HCT116 (cell line): ENCODE measurements at regions not wholly inside any gene's neighbourhood (a gene's known extent, or its start where the extent isn't known, plus 50 kb on each side); places are given as distances from the start of the nearest gene placed in this dataset.

ENCODE experiments used
- ATAC-seq: fragments of 200-7000 bp; cut with Tn5 transposase; 2 replicates; pipeline ENCODE4 v1.9.1; 2020; ENCODE audit warnings: mild to moderate bottlenecking, moderate library complexity
- BruUV-seq: library from RNA; stranded (reverse); fragments of 400-500 nt; replicated peaks from 2 replicates; lab custom pipeline; 2021; lab: Mats Ljungman, UMichigan
- CTCF ChIA-PET: fragments of 300-600 bp; sonication (Branson Sonifier 250); formaldehyde crosslinking; loops from one replicate; lab custom pipeline; 2021; ENCODE audit warnings: antibody characterized with exemption; lab: Charles Lee
- POLR2A ChIA-PET: fragments of 300-600, 350-600 bp; sonication (Branson Sonifier 250); formaldehyde crosslinking; loops from one replicate; lab custom pipeline; 2021; ENCODE audit warnings: antibody characterized with exemption; lab: Charles Lee
- RAD21 ChIA-PET, 2 experiments: fragments of 300-600 bp; sonication (Branson Sonifier 250); formaldehyde crosslinking; loops; one replicate each; lab custom pipeline; 2023; ENCODE audit warnings: low total read pairs in 2 of 2; ENCODE audit not compliant: uncharacterized antibody in 2 of 2, unreplicated experiment in 2 of 2, low non-redundant PET in 1 of 2; lab: Charles Lee
- DNase-seq: peaks from one replicate; pipeline ENCODE4 v3.0.0-alpha.2; 2010; ENCODE audit warnings: low read depth, low spot score
- H2AFZ ChIP-seq: fragments of 200-600 bp; shearing (Covaris generic), sonication (generic); 2 replicates; pipeline ENCODE4 v1.6.1; 2017; ENCODE audit warnings: low read depth, mixed run types, mixed read lengths, antibody characterized with exemption, low read length; ENCODE audit not compliant: poor library complexity, severe bottlenecking
- H3K27ac ChIP-seq: 2 replicates; pipeline ENCODE4 v1.5.1; 2012; ENCODE audit warnings: low read depth, low read length
- H3K27me3 ChIP-seq: fragments of 200-600 bp; sonication (generic); 2 replicates; pipeline ENCODE4 v1.6.1; 2016; ENCODE audit warnings: mixed run types, low read length, mixed read lengths; ENCODE audit not compliant: insufficient read depth
- H3K36me3 ChIP-seq, 2 experiments: fragments of 200-500 bp in 1 of 2; fragments of 200-600 bp in 1 of 2; sonication (Bioruptor generic) in 1 of 2; sonication (generic) in 1 of 2; 2 replicates each; pipeline versions ENCODE4 v1.5.1 to v1.6.1; 2014 to 2016; ENCODE audit warnings: low read length in 2 of 2, inconsistent platforms in 1 of 2, mixed read lengths in 1 of 2, mixed run types in 1 of 2; ENCODE audit not compliant: insufficient read depth in 2 of 2, control insufficient read depth in 1 of 2
- H3K4me1 ChIP-seq, 2 experiments: fragments of 200-600 bp in 1 of 2; sonication (generic) in 1 of 2; 2 replicates each; pipeline versions ENCODE4 v1.5.1 to v1.6.1; 2012 to 2017; ENCODE audit warnings: low read length in 2 of 2, inconsistent platforms in 1 of 2, mild to moderate bottlenecking in 1 of 2, mixed read lengths in 1 of 2, mixed run types in 1 of 2, moderate library complexity in 1 of 2; ENCODE audit not compliant: insufficient read depth in 2 of 2, control insufficient read depth in 1 of 2
- H3K4me2 ChIP-seq: fragments of 200-600 bp; sonication (generic); 2 replicates; pipeline ENCODE4 v1.6.1; 2017; ENCODE audit warnings: mixed run types, low read length, mixed read lengths
- H3K4me3 ChIP-seq, 2 experiments: fragments of 200-600 bp in 1 of 2; sonication (generic) in 1 of 2; replicated peaks in 1 of 2; 2 replicates each; pipeline ENCODE4 v1.5.1; 2011 to 2016; ENCODE audit warnings: low read length in 2 of 2, control low read depth in 1 of 2, low read depth in 1 of 2, mild to moderate bottlenecking in 1 of 2, mixed read lengths in 1 of 2, mixed run types in 1 of 2
- H3K79me2 ChIP-seq: fragments of 200-600 bp; sonication (generic); 2 replicates; pipeline ENCODE4 v1.6.1; 2017; ENCODE audit warnings: mild to moderate bottlenecking, mixed run types, low read length, moderate library complexity, mixed read lengths; ENCODE audit not compliant: insufficient read depth
- H3K9ac ChIP-seq: fragments of 200-600 bp; sonication (generic); 2 replicates; pipeline ENCODE4 v1.6.1; 2016; ENCODE audit warnings: low read length, mixed read lengths
- H3K9me2 ChIP-seq: fragments of 200-600 bp; sonication (generic), shearing (Covaris generic); 2 replicates; pipeline ENCODE4 v1.6.1; 2017; ENCODE audit warnings: mixed run types, mild to moderate bottlenecking, moderate library complexity; ENCODE audit not compliant: insufficient read depth
- H3K9me3 ChIP-seq, 2 experiments: fragments of 200-500 bp in 1 of 2; fragments of 200-600 bp in 1 of 2; sonication (Bioruptor generic) in 1 of 2; sonication (generic) in 1 of 2; 2 replicates each; pipeline ENCODE4 v1.6.1; 2014 to 2017; ENCODE audit warnings: low read length in 2 of 2, mixed read lengths in 2 of 2, inconsistent platforms in 1 of 2, low read depth in 1 of 2, mild to moderate bottlenecking in 1 of 2, mixed run types in 1 of 2, moderate library complexity in 1 of 2; ENCODE audit not compliant: control insufficient read depth in 1 of 2, insufficient read depth in 1 of 2
- H4K20me1 ChIP-seq: fragments of 200-600 bp; sonication (generic), shearing (Covaris generic); 2 replicates; pipeline ENCODE4 v1.6.1; 2017; ENCODE audit warnings: mixed run types, mild to moderate bottlenecking, moderate library complexity; ENCODE audit not compliant: insufficient read depth
- CBX3 ChIP-seq: IDR thresholded peaks from 2 replicates; pipeline ENCODE4 v1.6.1; 2012; ENCODE audit warnings: low read depth
- CTCF ChIP-seq, 3 experiments: fragments of 200-600 bp in 1 of 3; sonication (generic) in 1 of 3; IDR thresholded peaks in 2 of 3; conservative IDR thresholded peaks in 1 of 3; 2 replicates each; pipeline ENCODE4 v1.5.1; 2012 to 2017; ENCODE audit warnings: low read depth in 2 of 3, low read length in 2 of 3, antibody characterized with exemption in 1 of 3, borderline replicate concordance in 1 of 3, control low read depth in 1 of 3, mild to moderate bottlenecking in 1 of 3, mixed read lengths in 1 of 3, mixed run types in 1 of 3, moderate library complexity in 1 of 3; ENCODE audit not compliant: insufficient read depth in 1 of 3
- ELF1 ChIP-seq: IDR thresholded peaks from 2 replicates; pipeline ENCODE4 v1.6.1; 2012; ENCODE audit warnings: low read depth, borderline replicate concordance
- EZH2 ChIP-seq: fragments of 200-600 bp; sonication (generic); IDR thresholded peaks from 2 replicates; pipeline ENCODE4 v1.6.1; 2017; ENCODE audit warnings: antibody characterized with exemption, mixed run types
- EZH2phosphoT487 ChIP-seq: fragments of 200-600 bp; IDR thresholded peaks from 2 replicates; pipeline ENCODE4 v1.6.1; 2018; ENCODE audit warnings: antibody characterized with exemption, borderline replicate concordance
- JUND ChIP-seq: IDR thresholded peaks from 2 replicates; pipeline ENCODE4 v1.6.1; 2012
- MAX ChIP-seq: IDR thresholded peaks from 2 replicates; pipeline ENCODE4 v1.6.1; 2012
- POLR2A ChIP-seq: IDR thresholded peaks from 2 replicates; pipeline ENCODE4 v1.7.0; 2011; ENCODE audit warnings: borderline replicate concordance; ENCODE audit not compliant: insufficient read depth, insufficient read length; ENCODE audit errors: extremely low read depth
- POLR2AphosphoS5 ChIP-seq: IDR thresholded peaks from 2 replicates; pipeline ENCODE4 v1.6.1; 2011; ENCODE audit warnings: mild to moderate bottlenecking, low read depth, low read length, moderate library complexity
- SIN3A ChIP-seq: IDR thresholded peaks from 2 replicates; pipeline ENCODE4 v1.6.1; 2012; ENCODE audit warnings: low read depth
- SP1 ChIP-seq: IDR thresholded peaks from 2 replicates; pipeline ENCODE4 v1.6.1; 2012; ENCODE audit warnings: low read depth
- TCF7L2 ChIP-seq: IDR thresholded peaks from 2 replicates; pipeline ENCODE4 v1.7.0; 2011; ENCODE audit warnings: borderline replicate concordance, inconsistent platforms; ENCODE audit not compliant: insufficient read depth, insufficient read length; ENCODE audit errors: extremely low read depth
- ZFX ChIP-seq: fragments of 450-650 bp; IDR thresholded peaks from 2 replicates; pipeline ENCODE4 v1.6.1; 2017
- ZNF274 ChIP-seq: fragments of 200-500 bp; sonication (Bioruptor generic); IDR thresholded peaks from 2 replicates; pipeline ENCODE4 v1.6.1; 2014; ENCODE audit warnings: mild to moderate bottlenecking, low read depth, low read length, inconsistent platforms
- intact Hi-C: fragments of 100-400 bp; cut with micrococcal nuclease; formaldehyde crosslinking; loops from 2 replicates; pipeline ENCODE4 v1.10.0; 2022
- TF ChIP-seq, protein P1 (sequence below): IDR thresholded peaks from 2 replicates; pipeline ENCODE4 v1.6.1; 2012

GRCh38 chr9:115411516-115411915 lies 293.6 kb upstream of the TNC start:
- Histone ChIP-seq H3K36me3 (no peaks in the 10 kb centered on the region), H3K4me3 (no peak overlapping the region), H3K27ac (no peak overlapping the region), H4K20me1 (no peaks in the 10 kb centered on the region), H3K4me1 (no peaks in the 10 kb centered on the region), H3K4me2 (no peak overlapping the region), H2AFZ (no peak overlapping the region), H3K27me3 (peaks cover 7% of the 10 kb centered on the region; the same call in 1 of the 2 replicates), H3K9me3 (no peaks in the 10 kb centered on the region), H3K79me2 (no peaks in the 10 kb centered on the region), H3K9me2 (no peaks in the 10 kb centered on the region; the same call in 1 of the 2 replicates), H3K9ac (no peak overlapping the region)
- POLR2A ChIA-PET, result no interaction called here
- intact Hi-C loops, result no loop called here
- no peak for TF ChIP-seq EZH2
- no peak for TF ChIP-seq EZH2phosphoT487
- no peak for TF ChIP-seq SIN3A
- TF ChIP-seq ZFX, result no peak
- TF ChIP-seq JUND, result no peak
- TF ChIP-seq ZNF274, result no peak
- TF ChIP-seq POLR2A, result no peak
- TF ChIP-seq SP1, result no peak
- TF ChIP-seq, protein P1, sequence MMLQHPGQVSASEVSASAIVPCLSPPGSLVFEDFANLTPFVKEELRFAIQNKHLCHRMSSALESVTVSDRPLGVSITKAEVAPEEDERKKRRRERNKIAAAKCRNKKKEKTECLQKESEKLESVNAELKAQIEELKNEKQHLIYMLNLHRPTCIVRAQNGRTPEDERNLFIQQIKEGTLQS, result no peak
- no peak for TF ChIP-seq POLR2AphosphoS5
- no peak for TF ChIP-seq CBX3
- TF ChIP-seq MAX, result no peak
- no peak for TF ChIP-seq ELF1
- TF ChIP-seq TCF7L2, result no peak
- TF ChIP-seq CTCF (IDR thresholded peaks at IDR 0.05 in 2 of 3, conservative IDR thresholded peaks at IDR 0.05 in 1 of 3; ENCODE audit: borderline replicate concordance in 1 of 3, insufficient read depth in 1 of 3, low read depth in 2 of 3, low read length in 2 of 3), result no peak
- RAD21 ChIA-PET, result no interaction called here
- BruUV-seq, result no TSS peak
- CTCF ChIA-PET, result no interaction called here
- no peak for ATAC-seq
- DNase-seq, result no peak
